ENCODE measurements at regions not wholly inside any gene's neighbourhood (a gene's known extent, or its start where the extent isn't known, plus 50 kb on each side); places are given as distances from the start of the nearest gene placed in this dataset.

- no peak for TF ChIP-seq CTCF (IDR thresholded peaks at IDR 0.05; ENCODE audit: extremely low read depth in 1 of 2, insufficient read depth in 1 of 2, low read depth in 1 of 2, low read length in 2 of 2)
- no peak for TF ChIP-seq POLR2A (IDR thresholded peaks at IDR 0.05; ENCODE audit: low read depth, low read length)
- TF ChIP-seq EZH2 (IDR thresholded peaks at IDR 0.05; ENCODE audit: borderline replicate concordance, low read depth, low read length, severe bottlenecking): no peak
- no peak for TF ChIP-seq POLR2AphosphoS5 (IDR thresholded peaks at IDR 0.05; ENCODE audit: insufficient read depth, low read depth, low read length)
- no peak for TF ChIP-seq MYC (IDR thresholded peaks at IDR 0.05; ENCODE audit: low read depth, low read length)
- TF ChIP-seq, protein P1, sequence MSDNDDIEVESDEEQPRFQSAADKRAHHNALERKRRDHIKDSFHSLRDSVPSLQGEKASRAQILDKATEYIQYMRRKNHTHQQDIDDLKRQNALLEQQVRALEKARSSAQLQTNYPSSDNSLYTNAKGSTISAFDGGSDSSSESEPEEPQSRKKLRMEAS (IDR thresholded peaks at IDR 0.05; ENCODE audit: insufficient read depth, insufficient read length): no peak
- TF ChIP-seq JUN (IDR thresholded peaks at IDR 0.05; ENCODE audit: borderline replicate concordance, insufficient read depth, insufficient read length, low read depth): no peak
Observed at GRCh38 chr3:10555263-10555662, 49.9 kb upstream of the ATP2B2 start.
